Middle frontal gyrus (tissue), 1 donor: ENCODE measurements at regions not wholly inside any gene's neighbourhood (a gene's known extent, or its start where the extent isn't known, plus 50 kb on each side); places are given as distances from the start of the nearest gene placed in this dataset.

Experiments
- DNase-seq: peaks from one replicate; pipeline ENCODE4 v3.0.0-alpha.2; 2015; ENCODE audit warnings: low spot score; ENCODE audit errors: extremely low spot score

DNA sequence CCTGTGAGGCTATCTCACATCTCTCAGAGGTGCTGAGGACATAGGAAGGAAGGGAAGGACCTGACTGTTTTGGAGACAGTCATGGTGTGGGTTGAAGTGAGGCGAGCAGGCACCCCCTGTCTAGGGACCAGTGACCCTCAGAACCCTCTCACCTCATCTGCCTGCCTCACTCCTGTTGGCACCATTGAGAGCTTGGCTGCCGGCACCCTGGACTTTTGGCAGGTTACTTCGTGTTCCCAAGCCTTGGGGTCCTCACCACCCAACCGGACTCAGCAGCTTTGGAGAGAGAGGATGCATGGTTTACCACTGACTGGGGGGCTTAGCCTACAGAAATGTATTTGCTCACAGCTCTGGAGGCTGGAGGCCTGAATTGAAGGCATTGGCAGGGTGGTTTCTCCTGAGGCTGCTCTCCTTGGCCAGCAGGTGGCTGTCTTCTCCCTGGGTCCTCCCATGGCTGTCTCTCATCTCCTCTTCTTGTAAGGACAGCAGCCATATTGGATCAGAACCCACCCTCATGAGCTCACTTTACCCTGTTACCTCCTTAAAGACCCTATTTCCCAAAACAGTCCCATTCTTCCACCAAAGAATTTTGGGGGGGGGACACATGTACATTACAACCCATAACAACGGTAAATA lies 142.0 kb downstream of the TSN start:
- DNase-seq = no peak

DNA sequence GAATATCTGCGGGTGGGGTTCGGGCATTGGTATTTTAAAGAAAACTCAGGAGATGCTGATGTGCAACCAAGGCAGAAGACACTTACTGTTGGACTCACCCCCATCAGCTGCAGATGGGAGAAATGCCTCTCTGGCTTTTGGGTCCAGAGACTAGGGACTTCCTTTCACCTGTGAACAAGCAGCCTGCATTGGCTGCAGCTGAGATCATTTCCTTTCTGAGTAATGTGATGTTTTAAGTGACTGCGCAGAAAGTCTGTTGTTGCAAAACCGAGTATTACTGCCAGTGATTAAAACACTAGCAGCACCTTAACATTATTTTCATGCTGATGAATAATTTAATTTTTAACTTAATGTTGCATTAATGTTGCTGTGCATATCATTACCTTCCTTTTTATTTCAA lies 143.0 kb downstream of the TSN start:
- DNase-seq = no peak

DNA sequence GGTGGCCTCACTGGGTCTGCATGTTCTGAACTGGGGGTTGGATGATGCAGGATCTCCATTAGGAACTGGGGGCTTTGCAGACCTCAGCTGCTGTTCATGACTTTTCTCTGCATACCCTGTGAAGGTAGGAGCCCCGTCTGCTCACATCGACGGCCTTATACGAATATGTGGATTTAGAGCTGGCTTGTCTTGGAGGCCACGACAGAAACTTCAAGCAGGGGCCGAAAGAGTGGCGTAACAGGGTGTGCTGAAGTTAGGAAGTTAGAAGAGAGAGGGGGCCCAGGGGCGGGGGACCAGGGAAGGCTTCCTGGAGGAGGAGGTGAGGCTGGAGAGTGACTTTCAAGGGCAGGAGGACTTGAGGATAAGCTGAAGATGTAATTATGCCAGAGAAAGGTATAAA lies 144.9 kb downstream of the TSN start:
- no peak for DNase-seq

DNA sequence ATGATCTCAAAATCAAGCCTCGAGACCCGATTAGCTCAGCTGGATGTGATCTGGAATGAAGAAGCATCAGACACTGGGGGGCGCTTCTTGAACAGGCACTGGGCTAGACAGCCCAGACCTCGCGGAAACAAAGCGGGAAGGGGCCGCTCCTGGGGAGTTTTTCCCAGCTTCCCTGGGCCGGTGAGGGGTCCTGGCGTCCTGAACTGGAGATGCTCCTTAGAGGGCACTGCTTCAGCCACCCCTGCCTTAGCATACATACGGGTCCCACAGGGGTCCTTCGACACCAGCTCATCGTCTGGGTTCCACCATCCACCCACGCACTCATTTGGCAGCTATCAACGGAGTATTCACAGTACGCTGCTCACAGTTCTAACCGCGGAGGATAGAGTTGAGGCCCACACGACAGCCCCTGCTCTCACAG lies 146.7 kb downstream of the TSN start:
- DNase-seq = no peak

DNA sequence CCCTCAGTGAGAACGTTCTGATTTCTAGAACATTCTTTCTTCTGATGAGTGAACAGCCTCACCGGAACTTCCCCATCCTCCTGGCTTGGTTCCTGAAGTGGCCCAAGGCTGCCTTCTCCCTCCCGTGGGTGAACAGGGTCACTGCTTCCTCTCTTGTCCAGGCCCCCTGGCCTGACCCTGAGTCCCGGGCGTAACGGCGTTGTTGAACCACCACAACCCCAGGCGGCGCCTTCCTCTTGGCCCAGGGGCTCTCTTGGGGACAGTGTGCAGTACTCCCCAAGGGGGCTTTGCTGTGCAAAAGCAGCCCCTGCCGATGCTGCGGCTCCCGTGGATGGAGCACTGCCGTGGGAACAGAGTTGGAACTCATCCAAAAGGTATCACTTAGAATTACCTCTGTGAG lies 147.2 kb downstream of the TSN start:
- no peak for DNase-seq

DNA sequence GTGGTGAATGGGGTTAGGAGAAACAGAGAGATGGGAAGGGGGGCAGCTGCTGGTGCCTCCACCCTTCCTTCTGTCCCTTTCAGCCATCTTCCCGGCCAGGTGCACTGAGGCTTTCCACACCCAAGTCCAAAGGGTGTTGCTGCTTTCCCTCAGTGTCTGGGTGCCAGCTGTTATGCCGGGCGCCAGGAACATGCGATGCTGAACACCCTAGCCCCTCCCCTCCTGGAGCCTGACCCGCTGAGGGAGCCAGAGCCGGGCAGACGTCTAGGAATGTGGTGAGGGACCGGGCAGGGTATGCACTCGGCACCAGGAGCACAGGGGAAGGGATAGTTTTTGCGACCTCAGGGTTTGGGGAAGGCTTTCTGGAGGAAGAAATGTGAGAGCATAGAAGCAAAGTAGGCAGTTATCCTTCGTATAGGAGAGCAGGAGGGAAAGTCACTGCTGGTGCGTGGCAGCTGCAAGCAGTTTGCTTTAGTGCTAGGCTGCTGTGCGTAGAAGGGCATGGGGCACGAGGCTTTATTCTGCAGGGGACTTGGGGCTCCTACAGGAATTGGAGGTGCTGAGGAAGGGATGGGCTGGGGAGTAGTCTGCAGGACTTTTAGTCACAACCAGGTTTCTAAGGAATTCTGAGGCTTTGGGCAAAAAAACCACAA lies 147.7 kb downstream of the TSN start:
- no peak for DNase-seq

DNA sequence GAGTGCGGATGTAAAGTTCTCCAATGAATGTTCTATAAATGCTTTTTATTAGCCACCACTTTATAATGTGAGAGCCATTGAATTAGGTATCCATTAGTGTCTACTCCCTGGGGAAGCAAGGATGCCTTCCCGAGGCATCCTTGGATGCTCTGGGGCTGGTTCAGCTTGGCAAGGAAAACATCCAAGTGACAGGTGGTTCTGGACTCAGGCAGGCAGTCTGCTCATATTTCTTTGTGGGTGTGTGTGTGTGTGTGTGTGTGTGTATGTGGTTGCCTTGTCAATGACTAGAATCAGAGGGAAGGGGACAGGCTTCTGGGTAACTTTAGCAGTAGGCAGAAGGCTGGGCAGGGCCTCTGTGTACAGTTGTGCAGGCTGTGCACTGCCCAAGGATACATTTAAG lies 149.2 kb downstream of the TSN start:
- no peak for DNase-seq

DNA sequence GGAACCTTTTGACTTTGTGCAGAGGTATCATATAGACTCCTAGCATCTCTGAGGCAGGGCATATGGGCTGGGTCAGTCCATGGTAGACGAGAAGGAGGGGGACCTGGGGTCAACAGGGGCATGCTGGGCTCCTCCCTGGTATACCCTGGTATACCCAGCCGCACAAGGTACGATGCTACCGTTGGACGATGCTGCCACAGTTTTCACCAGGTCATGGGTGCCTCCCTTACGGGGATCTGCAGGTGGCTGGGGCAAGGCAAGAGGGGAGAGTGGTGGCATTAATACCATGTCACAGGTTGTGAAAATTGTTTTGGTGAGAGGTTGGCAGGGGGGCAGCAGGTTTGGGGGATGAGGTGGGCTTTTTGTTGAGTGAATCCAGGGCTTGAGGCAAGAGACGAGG lies 149.8 kb downstream of the TSN start:
- no peak for DNase-seq

DNA sequence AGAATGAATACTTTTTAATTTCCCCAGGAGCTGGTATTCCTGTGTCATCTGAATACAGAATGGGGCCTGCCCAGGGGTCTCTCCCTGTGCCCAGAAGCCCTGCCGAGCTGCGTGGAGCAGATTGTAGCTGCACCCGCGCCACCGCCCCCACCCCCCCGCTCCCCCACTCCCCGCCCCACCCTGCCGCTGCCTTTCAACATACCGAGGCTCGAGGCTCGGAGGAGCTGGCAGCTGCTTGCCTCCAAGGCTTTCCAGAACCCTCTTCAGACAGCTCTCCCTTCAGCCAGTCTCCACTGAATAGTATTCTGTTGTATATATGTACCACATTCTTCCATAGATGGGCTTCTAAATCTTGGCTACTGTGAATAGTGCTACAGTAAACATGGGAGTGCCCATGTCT lies 150.7 kb downstream of the TSN start:
- DNase-seq = no peak

DNA sequence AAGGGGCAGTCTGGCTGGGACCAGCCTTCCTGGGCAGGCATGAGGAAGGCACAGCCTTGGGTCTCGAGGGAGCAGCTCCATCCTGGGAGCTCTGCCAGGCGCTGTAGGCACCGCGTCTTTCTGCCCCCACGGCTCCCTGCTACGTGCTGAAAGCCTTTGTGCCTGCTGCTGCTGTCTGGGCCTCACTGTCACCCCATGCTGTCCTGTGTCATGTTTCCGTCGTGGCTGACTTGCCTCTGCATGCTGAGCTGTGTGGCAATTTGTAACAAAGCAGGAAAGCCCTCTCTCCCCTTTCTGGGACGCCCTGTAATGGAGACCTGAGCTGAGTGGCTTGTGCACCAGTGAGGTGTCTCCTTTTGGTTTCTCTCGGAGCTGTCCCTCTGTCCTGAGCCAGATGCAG lies 152.5 kb downstream of the TSN start:
- no peak for DNase-seq

DNA sequence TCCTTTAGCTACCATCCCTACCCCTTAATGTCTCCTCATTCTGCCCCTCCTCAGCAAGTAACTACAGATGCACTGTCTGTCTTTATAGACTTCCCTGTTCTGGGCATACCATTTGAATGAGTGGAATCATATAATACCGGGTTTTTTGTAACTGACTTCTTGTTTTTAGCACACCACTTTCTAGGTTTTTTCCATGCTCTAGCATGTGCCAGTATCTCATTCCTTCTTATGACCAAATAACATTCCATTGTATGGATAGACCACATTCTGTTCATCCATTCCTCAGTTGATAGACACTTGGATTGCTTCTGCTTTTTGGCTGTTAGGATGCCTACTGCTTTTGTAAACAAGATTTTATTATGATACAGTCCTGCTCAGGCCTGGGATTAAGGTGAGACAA lies 154.7 kb downstream of the TSN start:
- DNase-seq = no peak

DNA sequence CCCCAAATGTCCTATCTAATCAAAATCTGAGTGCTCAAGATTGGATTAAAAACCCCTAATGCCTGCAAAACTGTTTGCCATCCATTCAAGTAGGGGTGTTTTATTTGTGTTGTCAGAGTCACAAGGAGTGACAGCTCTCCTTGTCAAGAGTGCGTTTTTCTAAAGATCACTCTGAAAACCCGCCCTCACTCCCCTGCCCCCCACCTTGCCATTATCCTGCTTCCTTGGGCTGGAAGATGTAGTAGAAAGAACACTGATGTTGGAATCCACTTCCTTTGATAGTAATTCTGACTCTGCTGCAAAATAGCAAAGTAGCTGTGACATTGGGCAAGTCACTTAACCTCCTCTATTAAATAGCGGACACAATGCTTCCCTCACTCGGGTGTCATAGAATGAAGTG lies 155.6 kb downstream of the TSN start:
- DNase-seq = no peak

DNA sequence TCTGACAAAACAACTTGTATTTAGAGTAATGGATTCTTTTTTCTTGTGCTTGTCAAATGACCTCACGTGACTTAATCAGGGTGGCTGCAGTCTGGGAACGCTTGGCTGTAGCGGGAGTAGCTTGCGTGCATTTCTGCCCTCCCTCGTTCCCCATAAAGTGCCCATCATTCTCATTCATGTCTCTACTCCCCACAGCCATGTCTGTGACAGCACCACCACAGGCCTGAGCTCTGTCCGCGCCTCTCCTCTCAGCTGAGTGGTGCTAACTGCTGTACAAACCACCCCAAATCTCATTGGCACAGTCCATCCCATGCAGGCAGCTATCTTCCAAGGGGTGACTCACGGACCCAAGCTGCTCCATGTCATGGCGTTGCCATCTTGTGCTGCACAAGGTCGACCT lies 161.7 kb downstream of the TSN start:
- DNase-seq = no peak

DNA sequence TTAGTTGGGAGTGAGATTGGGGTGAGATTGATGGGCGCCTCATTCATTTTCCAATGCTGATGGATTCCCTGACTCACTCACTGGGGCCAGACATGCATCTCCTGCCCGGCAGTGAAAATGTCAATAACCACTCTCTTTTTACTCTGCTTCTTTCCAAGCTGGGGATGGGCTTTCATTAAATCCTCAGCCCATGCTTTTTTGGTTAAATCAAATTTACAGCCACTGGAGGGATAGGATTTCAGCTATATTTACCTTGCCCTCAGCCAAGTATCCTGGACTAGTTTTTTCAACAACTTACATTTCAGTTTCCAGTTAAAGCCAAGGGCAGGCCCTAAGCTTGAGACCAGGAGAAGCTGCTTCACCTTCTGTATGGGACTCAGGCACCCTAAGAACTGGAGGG lies 162.8 kb downstream of the TSN start:
- DNase-seq = no peak

DNA sequence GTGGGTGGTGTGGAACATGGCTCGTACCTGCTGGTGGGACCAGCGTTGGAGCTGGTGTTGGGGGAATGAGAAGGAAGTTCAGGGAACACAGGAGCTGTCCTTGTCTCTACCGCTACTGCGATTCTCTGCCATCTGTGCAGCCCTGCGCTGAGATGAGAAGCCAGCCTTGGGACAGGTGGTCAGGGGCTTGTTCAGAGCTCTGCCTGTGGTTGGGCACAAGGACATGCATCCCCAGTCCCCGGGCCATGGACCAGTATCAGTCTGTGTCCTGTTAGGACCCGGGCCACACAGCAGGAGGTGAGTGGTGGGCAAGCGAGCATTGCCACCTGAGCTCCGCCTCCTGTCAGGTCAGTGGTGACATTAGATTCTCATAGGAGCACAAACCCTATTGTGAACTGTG lies 164.4 kb downstream of the TSN start:
- no peak for DNase-seq

DNA sequence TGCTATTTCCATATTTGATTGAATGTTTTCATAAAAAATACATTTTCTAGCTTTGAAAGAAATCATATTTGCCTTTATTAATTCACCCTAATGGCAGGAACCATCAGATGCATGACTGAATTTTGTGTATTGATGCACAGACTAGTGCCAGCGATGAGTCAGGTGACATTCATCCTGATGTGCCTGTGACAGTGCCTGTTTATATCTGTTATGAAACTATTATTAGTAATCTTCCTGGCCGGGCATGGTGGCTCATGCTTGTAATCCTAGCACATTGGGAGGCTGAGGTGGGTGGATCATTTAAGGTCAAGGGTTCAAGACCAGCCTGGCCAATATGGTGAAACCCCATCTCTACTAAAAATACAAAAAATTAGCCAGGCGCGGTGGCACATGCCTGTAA lies 170.0 kb downstream of the TSN start:
- DNase-seq = no peak

DNA sequence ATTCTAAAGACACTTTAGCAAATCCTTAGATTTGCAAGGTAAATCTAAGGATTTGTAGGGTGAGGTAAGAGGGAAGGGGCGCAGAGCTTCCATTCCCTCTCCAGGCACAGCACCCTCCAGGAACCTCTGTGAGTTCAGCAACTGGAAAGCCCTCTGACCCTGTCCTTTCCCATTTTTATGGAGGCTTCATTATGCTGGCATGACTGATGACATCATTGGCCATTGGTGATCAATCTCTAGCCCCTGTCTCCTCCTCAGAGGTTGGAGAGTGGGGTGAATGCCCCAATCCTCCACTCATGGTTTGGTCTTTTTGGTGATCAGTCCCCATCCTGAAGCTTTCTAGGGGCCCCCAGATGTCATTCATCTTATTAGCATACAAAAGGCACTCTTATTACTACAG lies 187.8 kb downstream of the TSN start:
- no peak for DNase-seq

DNA sequence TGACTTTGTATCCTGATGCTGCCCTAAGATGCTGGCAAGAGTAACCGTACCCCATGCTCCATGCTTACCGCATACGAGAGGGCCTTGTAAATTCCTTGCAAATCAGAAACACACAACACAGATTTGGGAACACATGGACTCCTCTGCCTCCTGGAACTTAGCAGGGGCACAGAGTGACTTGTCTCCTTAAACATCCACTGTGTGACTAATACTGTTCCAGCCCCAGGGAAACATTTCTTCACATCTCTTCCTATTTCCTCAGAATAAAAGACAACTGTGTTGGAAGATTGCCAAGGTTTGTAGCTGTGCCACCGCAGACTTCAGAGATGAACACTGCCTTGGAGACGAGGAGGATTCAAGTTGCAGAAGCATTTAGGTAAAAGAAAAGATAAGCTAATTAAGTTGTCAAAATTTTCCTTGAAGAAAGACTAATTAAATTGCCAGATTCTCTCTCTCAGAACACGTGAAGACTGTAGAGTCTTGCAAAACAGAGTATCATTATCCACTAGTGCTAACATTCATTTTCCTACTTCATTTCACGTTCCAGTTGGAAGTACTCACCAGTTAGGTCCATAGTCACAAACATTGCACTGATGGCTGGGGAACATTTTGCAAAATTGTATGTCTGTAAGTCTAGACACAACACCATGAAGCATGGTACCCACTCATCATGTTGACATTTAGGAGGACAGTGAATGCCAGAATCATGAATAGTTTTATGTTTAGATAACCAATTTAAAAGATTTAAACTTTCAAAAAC lies 188.8 kb downstream of the TSN start:
- DNase-seq = peak; percentile 8

DNA sequence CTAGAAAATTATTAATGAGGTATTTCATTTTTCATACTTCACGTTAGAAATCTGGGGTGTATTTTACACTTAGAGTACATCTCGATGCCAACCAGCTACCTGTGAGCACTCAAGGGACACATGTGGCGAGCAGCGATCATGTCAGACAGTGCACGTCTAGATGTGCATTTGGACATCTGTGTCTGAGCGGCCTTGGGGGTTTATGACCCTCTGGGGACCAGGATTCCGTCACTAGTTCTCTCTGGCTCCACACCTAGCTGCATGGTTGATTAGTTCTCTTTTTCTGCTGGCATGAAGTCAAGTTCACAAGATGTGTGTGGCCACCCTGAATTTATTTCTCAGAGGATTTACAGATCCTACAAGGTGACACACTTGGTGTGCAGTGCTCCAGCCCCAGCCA lies 192.2 kb downstream of the TSN start:
- no peak for DNase-seq

DNA sequence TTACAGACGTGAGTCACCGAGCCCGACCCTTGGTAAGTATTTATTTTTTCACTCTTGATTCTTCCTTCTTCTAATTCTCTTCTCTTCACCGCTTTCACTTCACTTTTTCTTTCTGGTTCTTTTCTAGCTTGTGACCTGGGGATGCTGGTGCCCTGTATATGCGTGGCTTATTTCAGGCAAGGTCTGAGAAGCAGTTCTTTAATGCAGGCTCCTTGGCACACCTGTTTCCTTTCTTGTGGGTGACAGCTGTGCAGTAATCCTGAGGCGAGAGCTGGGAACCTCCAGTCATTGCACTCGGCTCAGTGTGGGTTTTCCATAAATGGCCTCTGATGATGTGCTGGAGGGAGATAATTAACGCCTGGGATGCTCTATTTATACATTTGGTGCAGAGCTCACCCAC lies 193.8 kb downstream of the TSN start:
- DNase-seq = no peak

DNA sequence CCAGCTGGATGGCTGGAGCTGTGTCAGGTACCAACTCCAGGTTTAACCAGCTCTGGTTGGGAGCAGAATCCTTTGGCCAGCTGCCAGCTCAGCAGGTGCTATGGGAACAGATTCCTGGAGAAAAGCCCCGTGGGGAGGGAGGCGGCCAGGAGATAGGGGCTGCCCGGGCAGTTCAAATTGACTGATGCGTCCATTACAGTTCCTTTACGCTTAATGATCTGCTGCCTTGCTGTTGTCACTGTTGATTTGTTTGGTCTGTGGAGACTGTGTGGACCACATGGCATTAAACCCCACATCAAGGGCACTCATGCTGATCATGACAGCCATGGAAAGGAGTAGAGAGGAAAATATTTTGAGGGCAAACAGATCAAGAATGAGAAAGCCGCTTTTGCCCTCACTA lies 200.0 kb downstream of the TSN start:
- DNase-seq = no peak

DNA sequence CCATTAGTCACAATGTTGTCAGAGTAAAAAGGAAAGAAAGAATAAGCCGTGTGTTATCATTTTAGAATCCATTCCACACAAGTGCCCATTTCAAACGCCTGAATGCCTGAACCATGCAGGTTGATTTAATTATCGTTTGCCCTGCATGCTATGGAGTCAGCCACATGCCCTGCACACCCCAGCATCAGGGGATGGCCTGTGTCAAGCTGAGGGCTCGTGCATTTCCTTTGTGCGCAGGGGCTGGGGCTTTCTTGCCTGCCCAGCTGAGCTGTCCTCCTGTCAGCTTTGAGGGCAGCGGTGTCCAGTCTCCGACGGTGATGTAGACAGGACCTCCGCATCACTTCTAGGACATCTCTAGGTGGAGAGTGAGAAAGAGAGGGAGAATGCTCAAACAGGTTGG lies 200.4 kb downstream of the TSN start:
- no peak for DNase-seq

DNA sequence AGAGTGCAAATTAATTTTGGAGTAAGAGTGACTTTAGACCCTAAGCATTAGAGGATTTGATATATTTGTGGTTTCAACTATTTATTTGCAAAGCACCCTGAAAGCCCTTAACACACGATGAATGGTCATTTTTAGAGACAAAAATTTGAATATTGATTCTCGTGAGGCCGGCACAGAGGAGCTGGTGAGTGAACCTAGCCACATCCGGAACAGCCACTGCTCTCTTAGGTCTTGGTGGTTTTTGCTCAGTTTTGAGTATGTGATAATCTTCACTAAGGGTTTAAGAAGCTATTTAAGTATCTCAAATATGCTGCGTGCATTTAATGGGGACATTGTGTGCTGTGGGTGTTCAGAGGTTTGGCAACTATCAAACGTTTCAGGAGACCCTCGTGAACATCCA lies 204.8 kb downstream of the TSN start:
- DNase-seq = no peak
